Immature natural killer cell (primary cell): ENCODE measurements at regions not wholly inside any gene's neighbourhood (a gene's known extent, or its start where the extent isn't known, plus 50 kb on each side); places are given as distances from the start of the nearest gene placed in this dataset.

Source experiments
- DNase-seq, 3 donors: peaks; one replicate each; pipeline ENCODE4 v3.0.0; 2022; ENCODE audit warnings: mixed read lengths in 1 of 3
- H3K27ac Mint-ChIP-seq, 6 donors: one replicate each; pipeline ENCODE4 v1.8.0; 2020; ENCODE audit warnings: mixed read lengths in 6 of 6, mild to moderate bottlenecking in 5 of 6, inconsistent platforms in 4 of 6, moderate library complexity in 3 of 6
- H3K27me3 Mint-ChIP-seq, 3 donors: one replicate each; pipeline ENCODE4 v1.8.0; 2020 to 2021; ENCODE audit warnings: low read depth in 3 of 3, mild to moderate bottlenecking in 3 of 3, mixed read lengths in 3 of 3, moderate library complexity in 3 of 3, inconsistent platforms in 1 of 3
- H3K36me3 Mint-ChIP-seq, 3 donors: one replicate each; pipeline ENCODE4 v1.8.0; 2020; ENCODE audit warnings: mixed read lengths in 3 of 3, inconsistent platforms in 2 of 3, mild to moderate bottlenecking in 2 of 3
- H3K4me1 Mint-ChIP-seq, 2 donors: one replicate each; pipeline ENCODE4 v1.8.0; 2020; ENCODE audit warnings: inconsistent platforms in 2 of 2, mild to moderate bottlenecking in 2 of 2, mixed read lengths in 2 of 2, moderate library complexity in 1 of 2
- H3K4me3 Mint-ChIP-seq, 5 donors: one replicate each; pipeline ENCODE4 v1.8.0; 2020; ENCODE audit warnings: mild to moderate bottlenecking in 5 of 5, mixed read lengths in 5 of 5, inconsistent platforms in 3 of 5, moderate library complexity in 3 of 5
- H3K9me3 Mint-ChIP-seq, 6 donors: one replicate each; pipeline ENCODE4 v1.8.0; 2020; ENCODE audit warnings: mild to moderate bottlenecking in 6 of 6, mixed read lengths in 6 of 6, inconsistent platforms in 4 of 6, moderate library complexity in 3 of 6

DNA sequence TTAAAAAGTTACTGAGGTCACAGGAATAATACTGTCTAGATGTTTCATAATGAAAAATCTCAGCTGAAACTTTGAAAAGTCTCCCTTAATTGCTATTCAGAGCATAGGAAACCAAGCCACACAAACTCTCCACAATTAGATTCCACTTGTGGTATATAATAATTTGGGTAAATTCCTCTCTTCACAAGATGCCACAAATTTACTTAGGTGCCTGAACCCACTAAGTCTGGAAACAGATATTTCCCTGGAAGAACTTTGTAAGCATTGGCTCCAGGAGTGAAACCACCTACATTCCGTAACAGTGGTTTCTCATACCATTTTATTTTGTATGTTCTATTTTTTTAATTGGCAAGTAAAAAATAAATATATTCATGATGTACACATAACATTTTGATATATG is 493.4 kb downstream of the SEMA3D start:
- DNase-seq, result no peak
- Mint-ChIP-seq H3K27me3 (peaks cover 0 to 5% (median 2%) of the 10 kb centered on the region in 3 donors), H3K4me3 (no peak overlapping the region), H3K27ac (no peak overlapping the region), H3K9me3 (peaks cover 4 to 67% (median 22%) of the 10 kb centered on the region in 6 donors), H3K4me1 (no peaks in the 10 kb centered on the region), H3K36me3 (peaks cover 0 to 4% (median 0%) of the 10 kb centered on the region in 3 donors)

DNA sequence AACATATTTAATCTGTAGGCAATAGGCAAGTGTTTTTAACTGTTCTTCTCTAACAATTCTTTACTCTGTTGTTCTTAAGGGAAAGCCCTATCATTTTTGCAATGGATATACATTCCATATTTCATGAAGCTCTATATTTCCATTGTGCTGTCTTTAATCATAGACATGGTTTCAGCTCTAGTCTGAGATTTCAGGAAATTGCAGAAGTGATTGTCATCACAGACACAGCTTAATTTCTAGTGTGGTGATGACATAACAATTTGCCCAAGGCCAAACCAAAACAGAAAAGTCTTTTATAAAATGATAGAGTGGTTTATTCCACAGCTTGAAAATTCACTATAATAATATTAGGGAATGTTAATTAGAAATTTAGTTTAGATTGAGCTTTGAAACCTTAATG is 494.1 kb upstream of the SEMA3A start:
- Mint-ChIP-seq H3K36me3 (peaks cover 0 to 4% (median 4%) of the 10 kb centered on the region in 3 donors), H3K4me3 (no peak overlapping the region), H3K27ac (no peak overlapping the region), H3K9me3 (peaks cover 0 to 53% (median 14%) of the 10 kb centered on the region in 6 donors), H3K4me1 (no peaks in the 10 kb centered on the region), H3K27me3 (peaks cover 0 to 6% (median 2%) of the 10 kb centered on the region in 3 donors)
- no peak for DNase-seq

DNA sequence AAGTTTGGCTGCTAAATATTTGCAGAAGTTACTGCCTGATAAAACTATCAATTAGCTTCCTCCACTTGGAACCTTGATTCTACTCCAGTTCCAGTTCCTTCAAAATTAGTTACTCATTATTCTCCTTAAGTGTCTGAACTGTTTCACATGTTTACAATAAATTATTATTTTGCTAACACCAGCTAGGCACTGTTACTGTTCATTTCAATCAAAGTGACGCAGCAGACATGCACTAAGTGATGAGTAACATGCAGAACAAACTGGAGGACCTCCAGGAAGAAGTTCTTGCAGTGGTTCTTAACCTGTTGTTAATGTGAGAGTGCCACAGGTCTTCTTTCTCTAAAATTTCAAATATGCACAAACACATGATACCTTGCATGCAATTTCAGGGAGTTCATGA is 491.8 kb upstream of the SEMA3A start:
- Mint-ChIP-seq H3K27me3 (peaks cover 0 to 5% (median 2%) of the 10 kb centered on the region in 3 donors), H3K9me3 (peaks cover 6 to 52% (median 15%) of the 10 kb centered on the region in 6 donors), H3K27ac (no peak overlapping the region), H3K4me3 (no peak overlapping the region), H3K4me1 (no peaks in the 10 kb centered on the region), H3K36me3 (peaks cover 0 to 4% (median 4%) of the 10 kb centered on the region in 3 donors)
- DNase-seq, result no peak

DNA sequence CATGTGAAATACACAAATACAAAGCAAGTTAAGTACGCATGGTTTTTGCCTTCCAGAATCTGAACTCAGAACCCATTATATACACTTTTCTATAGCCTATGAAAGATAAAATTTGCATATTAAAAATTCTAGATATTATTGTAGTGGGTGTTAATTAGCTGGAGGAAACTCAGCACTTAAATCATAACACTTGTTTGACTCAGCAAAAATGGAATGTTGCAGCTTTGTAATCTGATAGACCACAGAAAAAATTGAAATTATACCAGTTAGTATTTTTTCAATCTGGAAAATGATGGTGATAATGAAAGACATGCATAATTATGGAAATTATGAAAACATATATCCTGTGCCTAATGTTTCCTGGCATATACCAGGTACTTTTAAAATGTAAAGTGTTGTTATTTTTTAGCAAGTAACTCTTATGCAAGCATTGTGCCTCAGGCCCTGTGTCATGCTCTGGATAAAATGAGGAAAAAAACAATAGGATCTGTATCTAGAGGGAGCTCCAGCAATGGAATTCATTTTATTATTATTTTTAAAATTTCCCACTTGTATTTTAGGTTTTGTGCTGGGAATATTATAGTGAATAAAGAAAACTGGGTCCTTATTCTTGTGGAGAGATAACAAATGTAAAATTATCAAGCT is 490.4 kb upstream of the SEMA3A start:
- Mint-ChIP-seq H3K9me3 (peaks cover 2 to 45% (median 8%) of the 10 kb centered on the region in 6 donors), H3K27me3 (peaks cover 0 to 2% (median 0%) of the 10 kb centered on the region in 3 donors), H3K4me1 (no peaks in the 10 kb centered on the region), H3K27ac (no peak overlapping the region), H3K4me3 (no peak overlapping the region), H3K36me3 (peaks cover 0 to 4% (median 0%) of the 10 kb centered on the region in 3 donors)
- DNase-seq, result no peak

DNA sequence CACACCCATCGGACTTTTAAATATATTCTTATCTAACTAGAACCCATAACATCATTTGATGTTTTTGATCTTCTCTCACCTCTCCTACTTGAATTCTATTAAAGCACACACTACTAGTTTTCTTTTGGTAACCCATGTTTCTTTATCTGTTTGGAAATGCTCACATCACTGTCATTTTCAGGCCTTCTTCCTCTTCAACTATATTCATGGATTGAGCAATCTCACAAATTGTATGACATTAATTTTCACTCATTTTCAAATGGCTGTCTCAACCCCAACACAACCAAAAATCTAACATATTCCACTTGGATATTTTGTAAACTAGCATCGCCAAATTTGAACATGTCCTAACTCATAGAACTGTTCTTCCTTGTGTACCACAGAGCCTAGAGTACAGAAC is 488.0 kb upstream of the SEMA3A start:
- no peak for DNase-seq
- H3K9me3 Mint-ChIP-seq, result peaks cover 9 to 45% (median 14%) of the 10 kb centered on the region in 6 donors
- peaks cover 0 to 2% (median 0%) of the 10 kb centered on the region in 3 donors for H3K27me3 Mint-ChIP-seq
- peaks cover 0 to 4% (median 3%) of the 10 kb centered on the region in 3 donors for H3K36me3 Mint-ChIP-seq
- H3K4me1 Mint-ChIP-seq, result no peaks in the 10 kb centered on the region
- H3K4me3 Mint-ChIP-seq, result no peak overlapping the region
- no peak overlapping the region for H3K27ac Mint-ChIP-seq

DNA sequence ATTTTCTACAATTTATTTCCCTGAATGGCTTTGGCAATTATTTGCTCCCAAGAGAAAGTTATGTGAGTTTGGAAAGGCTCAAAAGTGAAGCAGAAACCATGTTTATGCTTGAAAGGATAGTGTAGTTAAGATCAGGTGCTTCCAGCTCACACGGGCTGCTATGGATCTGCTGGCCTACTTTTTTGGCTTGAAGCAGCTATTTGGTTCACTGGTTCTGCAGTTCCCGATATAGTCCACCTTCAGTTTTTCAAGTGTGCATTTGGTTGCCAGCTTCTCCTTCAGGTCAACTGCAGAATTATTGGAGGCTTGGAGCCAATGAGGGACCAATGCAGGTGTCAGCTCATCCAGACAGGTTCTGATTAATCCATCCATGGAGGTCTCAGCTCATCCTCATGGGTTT is 484.3 kb upstream of the SEMA3A start:
- Mint-ChIP-seq H3K9me3 (peaks cover 9 to 47% (median 21%) of the 10 kb centered on the region in 6 donors), H3K4me3 (no peak overlapping the region), H3K36me3 (peaks cover 0 to 3% (median 0%) of the 10 kb centered on the region in 3 donors), H3K27ac (no peak overlapping the region), H3K4me1 (no peaks in the 10 kb centered on the region), H3K27me3 (no peaks in the 10 kb centered on the region)
- no peak for DNase-seq

DNA sequence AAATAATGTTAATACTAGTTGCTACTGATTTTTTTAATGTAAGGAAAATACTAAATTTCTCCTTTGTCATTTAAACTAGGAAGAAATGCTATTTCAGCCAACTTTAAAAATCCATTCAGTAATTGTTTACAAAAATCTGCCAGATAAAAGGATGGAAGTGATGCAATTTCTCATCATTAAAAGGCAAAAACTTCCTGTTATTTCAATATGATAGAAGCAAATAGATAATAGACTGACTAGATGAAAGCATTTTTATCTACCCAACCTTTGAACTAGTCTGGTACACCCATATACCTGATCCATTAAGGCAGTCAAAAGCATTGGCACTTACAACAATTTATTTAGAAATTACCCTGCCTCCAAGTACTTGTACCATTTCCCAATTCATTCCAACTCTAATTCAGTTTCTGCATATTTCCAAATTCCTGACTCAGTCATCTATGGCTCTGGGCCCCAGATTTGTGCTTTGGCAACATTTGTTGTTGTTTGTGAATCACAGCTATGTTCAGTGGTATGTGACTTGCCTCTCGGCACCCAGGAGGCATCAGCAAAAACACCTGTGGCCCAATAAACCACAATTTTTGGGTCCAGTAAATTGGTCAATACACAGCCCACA is 482.6 kb upstream of the SEMA3A start:
- H3K27me3 Mint-ChIP-seq, result no peaks in the 10 kb centered on the region
- H3K4me1 Mint-ChIP-seq, result no peaks in the 10 kb centered on the region
- DNase-seq, result no peak
- H3K9me3 Mint-ChIP-seq, result peaks cover 8 to 46% (median 19%) of the 10 kb centered on the region in 6 donors
- no peak overlapping the region for H3K27ac Mint-ChIP-seq
- peaks cover 0 to 3% (median 0%) of the 10 kb centered on the region in 3 donors for H3K36me3 Mint-ChIP-seq
- H3K4me3 Mint-ChIP-seq, result no peak overlapping the region

DNA sequence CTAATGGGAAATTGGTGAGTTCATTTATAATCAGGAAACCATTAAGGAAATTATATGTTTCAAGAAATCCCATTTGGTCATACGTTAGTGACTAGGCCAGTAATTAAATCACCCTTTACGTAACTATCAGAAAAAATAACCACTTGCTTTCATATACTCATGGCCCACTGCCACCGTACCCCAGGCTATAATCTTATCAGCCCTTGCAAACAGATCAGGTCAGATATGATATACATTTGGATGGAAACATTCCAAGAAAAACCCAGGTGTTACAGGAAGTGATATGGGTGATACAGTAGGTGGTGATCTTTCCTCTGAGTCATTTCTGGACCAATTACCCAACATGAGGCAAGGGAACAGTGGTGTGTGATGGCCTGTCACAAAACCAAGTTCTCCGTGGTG is 481.0 kb upstream of the SEMA3A start:
- Mint-ChIP-seq H3K36me3 (peaks cover 0 to 3% (median 0%) of the 10 kb centered on the region in 3 donors), H3K4me1 (no peaks in the 10 kb centered on the region), H3K4me3 (no peak overlapping the region), H3K27ac (no peak overlapping the region), H3K27me3 (no peaks in the 10 kb centered on the region), H3K9me3 (peaks cover 8 to 42% (median 17%) of the 10 kb centered on the region in 6 donors)
- no peak for DNase-seq

DNA sequence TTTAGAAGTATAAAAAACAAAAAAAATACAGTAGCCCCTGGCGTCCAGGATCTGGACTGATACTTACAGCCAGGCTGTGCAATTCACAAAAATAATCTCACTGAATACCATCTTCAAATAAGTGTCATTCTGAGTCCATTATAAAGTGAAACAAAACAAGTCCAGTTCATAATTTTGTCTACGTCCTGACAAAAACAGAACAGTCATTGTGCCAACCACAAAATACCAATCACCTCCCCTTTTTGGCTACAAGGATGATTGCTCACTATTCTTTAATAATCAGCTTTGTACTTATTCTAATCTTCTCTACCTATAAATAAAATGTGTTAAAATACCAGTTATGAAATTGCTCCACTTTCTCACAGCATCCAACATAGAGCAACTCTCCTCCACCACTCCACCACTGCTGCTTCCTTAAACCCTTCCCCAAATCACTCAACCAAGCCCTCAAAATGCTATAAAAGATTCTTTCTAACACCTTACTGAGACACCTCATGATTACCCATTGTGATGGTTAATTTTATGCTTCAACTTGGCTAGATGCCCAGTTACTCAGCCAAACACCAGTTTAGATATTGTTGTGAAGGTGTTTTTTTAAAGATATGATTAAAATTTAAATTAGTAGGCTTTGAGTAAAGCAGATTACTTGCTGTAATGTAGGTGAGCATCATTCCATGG is 479.8 kb upstream of the SEMA3A start:
- Mint-ChIP-seq H3K9me3 (peaks cover 8 to 41% (median 19%) of the 10 kb centered on the region in 6 donors), H3K27ac (no peak overlapping the region), H3K36me3 (peaks cover 0 to 3% (median 0%) of the 10 kb centered on the region in 3 donors), H3K4me1 (no peaks in the 10 kb centered on the region), H3K4me3 (no peak overlapping the region), H3K27me3 (no peaks in the 10 kb centered on the region)
- no peak for DNase-seq

DNA sequence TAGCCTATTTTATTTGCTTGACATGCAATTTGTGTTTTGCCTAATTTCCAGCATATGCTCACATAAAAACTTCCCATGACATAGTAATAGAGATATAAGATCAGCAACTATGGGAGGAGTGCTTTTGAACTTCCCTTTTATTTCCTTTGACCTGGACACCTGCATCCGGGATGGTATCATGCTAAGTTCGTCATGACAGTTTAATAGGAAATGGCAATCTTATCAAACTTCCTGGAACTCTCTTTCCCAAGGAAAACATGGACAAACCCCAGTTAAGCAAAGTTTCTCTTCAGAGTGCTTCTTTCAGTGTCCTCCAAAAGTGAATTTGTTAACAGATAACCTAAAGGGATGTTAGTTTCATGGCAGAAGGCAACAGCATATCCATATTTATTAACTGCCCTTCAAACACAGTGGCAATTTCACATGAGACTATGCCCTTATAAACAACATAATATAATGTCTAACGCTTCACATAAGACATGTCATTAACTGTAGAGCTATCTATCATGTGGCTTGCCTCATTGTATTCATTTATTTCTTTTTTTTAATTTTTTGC is 474.7 kb upstream of the SEMA3A start:
- Mint-ChIP-seq H3K9me3 (peaks cover 3 to 34% (median 13%) of the 10 kb centered on the region in 6 donors), H3K4me3 (no peak overlapping the region), H3K36me3 (no peaks in the 10 kb centered on the region), H3K27me3 (peaks cover 0 to 2% (median 0%) of the 10 kb centered on the region in 3 donors), H3K4me1 (no peaks in the 10 kb centered on the region), H3K27ac (no peak overlapping the region)
- no peak for DNase-seq

DNA sequence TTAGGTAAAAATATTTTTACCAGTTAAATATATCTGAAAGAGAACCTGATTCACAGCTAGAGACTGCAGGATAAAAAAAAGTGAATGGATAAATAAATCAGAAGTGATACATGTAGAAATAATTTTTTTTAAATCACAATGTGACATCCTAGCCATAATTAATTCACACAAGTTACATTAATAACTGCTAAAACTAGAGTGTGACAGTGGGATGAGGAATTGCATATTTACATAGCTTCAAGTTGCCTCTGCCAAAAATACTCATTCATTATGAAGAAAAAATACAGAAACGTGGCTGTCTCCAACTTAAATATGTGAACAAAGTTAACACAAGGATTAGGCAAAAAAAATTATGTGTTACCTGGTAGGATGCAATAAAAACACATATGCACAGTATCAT is 473.5 kb upstream of the SEMA3A start:
- no peaks in the 10 kb centered on the region for H3K36me3 Mint-ChIP-seq
- peaks cover 0 to 2% (median 0%) of the 10 kb centered on the region in 3 donors for H3K27me3 Mint-ChIP-seq
- no peak overlapping the region for H3K4me3 Mint-ChIP-seq
- no peak for DNase-seq
- H3K27ac Mint-ChIP-seq, result no peak overlapping the region
- peaks cover 1 to 34% (median 11%) of the 10 kb centered on the region in 6 donors for H3K9me3 Mint-ChIP-seq
- H3K4me1 Mint-ChIP-seq, result no peaks in the 10 kb centered on the region

DNA sequence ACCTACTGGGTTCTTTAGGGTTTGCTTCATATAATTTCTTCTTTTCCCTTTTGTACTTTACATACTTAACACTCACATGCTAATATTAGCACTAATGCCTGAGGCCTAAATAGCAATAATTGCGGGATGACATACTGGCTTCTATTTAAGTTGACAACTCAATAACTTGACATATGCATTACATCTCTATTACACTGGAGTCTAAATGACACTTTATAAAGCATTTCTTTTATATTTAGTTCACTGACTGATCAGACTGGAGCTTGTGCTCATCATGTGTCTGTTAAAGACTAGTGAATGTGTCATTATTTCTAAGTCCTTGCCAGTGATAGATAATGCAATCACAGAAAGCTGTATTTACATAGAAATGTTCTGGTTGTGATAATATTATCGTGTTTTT is 472.1 kb upstream of the SEMA3A start:
- Mint-ChIP-seq H3K27me3 (peaks cover 0 to 2% (median 0%) of the 10 kb centered on the region in 3 donors), H3K36me3 (no peaks in the 10 kb centered on the region), H3K27ac (no peak overlapping the region), H3K4me3 (no peak overlapping the region), H3K4me1 (no peaks in the 10 kb centered on the region), H3K9me3 (peaks cover 4 to 40% (median 9%) of the 10 kb centered on the region in 6 donors)
- no peak for DNase-seq

DNA sequence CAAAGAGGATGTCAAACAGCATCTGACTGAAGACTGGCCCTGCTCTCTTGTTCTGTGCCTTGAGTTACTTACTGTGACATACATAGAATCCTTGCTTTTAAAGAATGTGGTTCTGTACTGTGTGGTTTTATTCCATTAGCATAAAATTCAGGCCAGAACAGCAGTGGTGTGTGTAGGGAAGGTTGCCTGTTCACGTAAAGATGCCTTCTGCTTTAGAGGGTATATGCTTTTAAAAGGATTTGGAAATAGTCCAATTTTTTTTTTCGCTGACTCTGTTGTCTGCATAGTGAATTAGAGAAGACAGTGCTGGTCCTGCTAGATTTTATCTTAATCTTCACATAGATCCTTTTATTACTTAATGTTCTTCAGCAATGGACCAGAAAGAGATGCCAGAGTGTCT is 470.8 kb upstream of the SEMA3A start:
- Mint-ChIP-seq H3K4me3 (no peak overlapping the region), H3K9me3 (peaks cover 4 to 37% (median 8%) of the 10 kb centered on the region in 6 donors), H3K27me3 (peaks cover 0 to 2% (median 0%) of the 10 kb centered on the region in 3 donors), H3K4me1 (no peaks in the 10 kb centered on the region), H3K36me3 (no peaks in the 10 kb centered on the region), H3K27ac (no peak overlapping the region)
- DNase-seq, result no peak

DNA sequence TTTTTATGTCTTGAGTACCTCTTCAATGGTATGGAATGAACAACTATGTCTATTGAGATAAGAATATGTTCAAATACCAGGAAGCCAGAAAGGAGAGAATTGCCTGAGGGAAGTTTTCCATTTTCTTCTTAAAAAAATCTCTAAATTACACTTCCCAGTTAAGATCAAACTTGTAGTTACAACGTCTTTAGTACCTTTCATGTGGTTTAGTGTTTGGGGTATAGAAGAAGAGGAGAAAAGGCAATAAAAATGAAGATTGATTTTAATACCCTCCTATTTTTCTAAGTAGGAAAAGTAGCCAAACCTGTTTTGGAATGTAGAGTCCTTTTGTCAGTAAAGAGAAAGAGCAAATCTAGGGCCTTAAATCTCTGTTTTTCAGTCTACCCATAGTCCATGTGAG is 470.0 kb upstream of the SEMA3A start:
- Mint-ChIP-seq H3K27me3 (peaks cover 0 to 2% (median 0%) of the 10 kb centered on the region in 3 donors), H3K27ac (no peak overlapping the region), H3K4me3 (no peak overlapping the region), H3K4me1 (no peaks in the 10 kb centered on the region), H3K9me3 (peaks cover 2 to 33% (median 6%) of the 10 kb centered on the region in 6 donors), H3K36me3 (no peaks in the 10 kb centered on the region)
- no peak for DNase-seq
